ENCODE measurements at regions not wholly inside any gene's neighbourhood (a gene's known extent, or its start where the extent isn't known, plus 50 kb on each side); places are given as distances from the start of the nearest gene placed in this dataset.

- peak; percentile 7 for DNase-seq
Measured at GRCh38 chr13:31081316-31081715, 80.4 kb downstream of the HSPH1 start.

DNA sequence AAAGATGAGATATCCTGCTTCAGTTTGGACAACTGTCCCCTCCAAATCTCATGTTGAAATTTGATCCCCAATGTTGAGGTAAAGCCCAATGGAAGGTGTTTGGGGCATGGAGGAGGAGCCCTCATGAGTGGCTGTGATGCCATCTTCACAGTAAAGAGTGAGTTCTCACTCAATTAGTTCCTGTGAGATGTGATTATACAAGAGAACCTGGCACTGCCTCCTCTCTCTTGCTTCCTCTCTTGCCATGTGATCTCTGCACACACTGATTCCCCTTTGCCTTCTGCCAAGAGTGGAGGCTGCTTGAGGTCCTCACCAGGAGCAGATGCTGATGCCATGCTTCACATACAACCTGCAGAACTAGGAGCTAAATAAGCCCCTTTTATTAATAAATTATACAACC is 86.9 kb downstream of the HSPH1 start:
- DNase-seq: peak; percentile 27

DNA sequence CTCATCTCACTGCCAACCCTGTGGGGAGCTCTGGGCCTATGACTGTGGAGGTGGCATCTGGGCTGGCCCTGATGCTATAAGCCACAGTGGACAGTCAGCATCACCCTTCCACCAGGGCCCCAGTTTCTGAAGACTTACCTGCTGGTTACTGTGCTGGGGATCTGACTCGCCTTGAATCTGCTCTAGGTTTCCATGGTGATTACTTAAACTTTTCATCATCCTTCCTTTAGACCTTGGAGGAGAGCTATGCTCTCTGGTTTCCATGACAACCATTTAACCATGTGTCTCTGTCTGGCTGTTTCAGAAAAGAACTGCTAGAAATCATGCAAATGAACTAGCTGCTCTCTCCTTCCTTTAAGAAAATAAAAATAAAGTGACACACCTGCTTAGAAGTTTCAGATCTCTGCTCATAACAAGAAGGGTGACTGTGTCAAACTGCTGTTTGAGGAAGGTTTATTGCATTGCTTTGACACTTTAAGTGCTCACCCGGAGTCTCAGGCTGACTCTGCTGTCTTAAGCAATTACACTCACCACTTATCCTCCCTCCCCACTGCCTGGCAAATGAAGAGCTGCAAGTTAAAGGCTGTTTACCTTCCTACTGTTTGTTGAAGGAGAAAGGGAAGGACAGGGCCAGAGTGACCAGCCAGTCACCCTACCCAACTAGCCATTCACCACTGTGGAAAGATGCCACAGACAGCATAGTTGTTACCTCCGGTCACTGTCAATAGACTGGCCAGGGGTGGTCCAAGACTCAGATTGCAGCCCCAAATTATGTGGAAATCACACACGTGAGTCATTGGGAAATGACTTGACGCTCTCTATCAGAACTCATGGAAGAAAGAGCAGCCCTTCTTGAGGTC is 87.6 kb downstream of the HSPH1 start:
- peak; percentile 53 for DNase-seq

- DNase-seq: peak; percentile 69
Measured at GRCh38 chr13:31072041-31072440, 89.7 kb downstream of the HSPH1 start.

GRCh38 chr13:31069808-31070534 is 91.7 kb downstream of the HSPH1 start:
- peak; percentile 47 for DNase-seq

- DNase-seq: no peak
Measured at GRCh38 chr13:31068119-31068423, 93.6 kb downstream of the HSPH1 start.

DNA sequence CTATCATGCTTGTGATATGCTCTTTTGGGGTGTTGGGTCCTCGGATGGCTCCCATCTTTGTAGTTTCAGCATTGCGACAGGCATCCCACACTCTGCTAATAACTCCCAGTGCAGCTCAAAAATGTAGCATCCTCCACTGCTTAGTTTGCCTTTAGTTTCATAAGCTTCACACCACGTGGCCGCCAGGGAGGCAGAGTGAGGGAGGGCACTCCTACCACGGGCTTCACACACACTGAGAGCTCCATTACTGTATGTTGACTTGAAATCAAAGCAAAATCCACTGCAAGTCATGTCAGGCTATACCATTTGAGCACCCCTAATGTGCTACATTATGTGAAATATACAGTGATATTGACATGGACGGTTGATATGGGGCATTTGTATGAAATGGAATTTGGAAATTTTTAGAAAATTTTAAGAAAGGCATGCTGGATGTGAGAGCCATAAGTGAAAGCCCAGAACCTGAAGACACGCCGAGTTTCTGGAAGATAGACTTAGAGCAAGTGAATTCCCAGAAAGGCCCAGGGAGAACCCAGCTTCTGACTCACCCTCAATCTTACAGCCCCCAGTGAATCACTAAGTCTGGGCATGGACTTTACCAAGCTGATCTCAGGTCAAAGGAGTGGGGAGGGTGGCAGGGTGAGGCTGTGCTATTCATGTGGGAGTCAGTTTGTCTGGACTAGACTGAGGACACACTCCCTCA is 94.1 kb downstream of the HSPH1 start:
- DNase-seq: peak; percentile 54

- DNase-seq: peak; percentile 8
Measured at GRCh38 chr13:31064636-31065035, 97.1 kb downstream of the HSPH1 start.

DNA sequence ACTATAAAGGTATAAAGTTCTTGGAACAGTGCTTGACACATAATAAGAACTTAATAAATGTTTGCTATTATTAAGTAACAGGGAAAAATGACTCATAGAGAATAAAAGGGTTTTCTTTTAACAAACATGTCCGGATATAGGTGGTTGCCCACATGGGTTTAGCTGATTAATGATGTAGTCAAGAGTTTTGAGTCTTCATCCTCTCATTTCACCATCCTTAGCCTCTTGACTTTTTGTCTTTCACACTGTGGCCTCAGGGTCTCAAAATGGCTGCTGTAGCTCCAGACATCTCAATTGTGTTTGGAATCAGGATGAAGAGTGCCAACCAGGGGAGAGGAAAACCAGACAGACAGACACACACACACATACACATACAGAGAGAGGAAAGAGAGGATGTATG is 97.9 kb downstream of the HSPH1 start:
- DNase-seq: peak; percentile 6

DNA sequence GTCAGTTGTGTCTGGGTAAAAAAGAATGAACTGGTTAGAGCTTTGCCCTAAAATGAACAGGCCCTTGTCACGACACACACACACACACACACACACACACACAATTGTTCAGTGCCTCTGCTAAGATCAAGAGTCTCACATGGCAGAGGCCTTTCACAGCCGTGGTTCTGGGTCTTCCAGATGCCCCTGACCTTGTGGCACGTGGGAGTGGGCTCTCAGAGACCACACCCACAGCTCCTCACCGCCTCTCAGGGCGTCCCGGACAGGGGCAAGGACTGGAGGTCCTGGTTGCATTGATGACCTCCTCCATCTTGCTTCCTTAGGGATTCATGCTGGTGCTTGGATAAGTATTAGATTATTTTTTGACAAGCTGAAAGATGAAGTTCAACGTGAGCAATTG is 101.0 kb downstream of the HSPH1 start:
- DNase-seq: peak; percentile 26

GRCh38 chr13:31060220-31060619 is 101.5 kb downstream of the HSPH1 start:
- peak; percentile 4 for DNase-seq

- peak; percentile 2 for DNase-seq
Measured at GRCh38 chr13:31057403-31058033, 104.2 kb downstream of the HSPH1 start.

GRCh38 chr13:31056644-31057271 is 104.9 kb downstream of the HSPH1 start:
- DNase-seq: no peak

DNA sequence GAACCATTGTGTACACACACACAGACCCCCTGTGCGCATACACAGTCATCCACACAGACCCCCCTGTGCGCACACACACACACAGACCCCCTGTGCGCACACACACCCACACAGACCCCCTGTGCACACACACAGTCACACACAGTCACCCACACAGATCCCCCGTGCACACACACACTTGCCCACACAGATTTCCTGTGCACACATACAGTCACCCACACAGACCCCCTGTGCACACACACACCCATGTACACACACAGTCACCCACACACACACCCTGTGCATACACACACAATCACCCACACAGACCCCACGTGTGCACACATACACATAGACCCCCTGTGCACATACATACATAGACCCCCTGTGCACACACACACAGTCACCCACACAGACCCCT is 106.1 kb downstream of the HSPH1 start:
- DNase-seq: no peak

GRCh38 chr13:31054632-31055031 is 107.1 kb downstream of the HSPH1 start:
- DNase-seq: peak; percentile 20

DNA sequence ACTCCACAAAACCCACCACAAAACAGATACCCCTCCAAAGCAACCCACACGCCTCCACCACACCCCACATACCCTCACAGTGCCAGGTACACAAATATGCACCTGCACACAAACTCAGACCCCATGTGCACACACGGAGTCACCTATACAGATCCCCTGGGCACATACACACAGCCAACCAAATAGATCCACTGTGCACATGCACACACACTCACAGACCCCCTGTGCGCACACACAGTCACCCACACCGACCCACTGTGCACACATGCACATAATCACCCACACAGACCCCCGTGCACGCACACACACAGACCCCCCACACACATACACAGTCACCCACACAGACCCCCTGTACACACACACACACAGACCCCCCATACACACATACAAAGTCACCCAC is 107.8 kb downstream of the HSPH1 start:
- peak; percentile 43 for DNase-seq

- peak; percentile 56 for DNase-seq
Measured at GRCh38 chr13:31053091-31053490, 108.6 kb downstream of the HSPH1 start.

GRCh38 chr13:31052478-31052877 is 109.2 kb downstream of the HSPH1 start:
- DNase-seq: no peak

GRCh38 chr13:31051999-31052398 is 109.7 kb downstream of the HSPH1 start:
- DNase-seq: peak; percentile 79

- DNase-seq: peak; percentile 46
Measured at GRCh38 chr13:31050486-31051400, 111.0 kb downstream of the HSPH1 start.

- DNase-seq: peak; percentile 15
Measured at GRCh38 chr13:31049833-31050232, 111.9 kb downstream of the HSPH1 start.

- DNase-seq: no peak
Measured at GRCh38 chr13:31049083-31049482, 112.6 kb downstream of the HSPH1 start.

Measured in islet precursor cell (in vitro differentiated cells).